ENCODE measurements at regions not wholly inside any gene's neighbourhood (a gene's known extent, or its start where the extent isn't known, plus 50 kb on each side); places are given as distances from the start of the nearest gene placed in this dataset.

DNA sequence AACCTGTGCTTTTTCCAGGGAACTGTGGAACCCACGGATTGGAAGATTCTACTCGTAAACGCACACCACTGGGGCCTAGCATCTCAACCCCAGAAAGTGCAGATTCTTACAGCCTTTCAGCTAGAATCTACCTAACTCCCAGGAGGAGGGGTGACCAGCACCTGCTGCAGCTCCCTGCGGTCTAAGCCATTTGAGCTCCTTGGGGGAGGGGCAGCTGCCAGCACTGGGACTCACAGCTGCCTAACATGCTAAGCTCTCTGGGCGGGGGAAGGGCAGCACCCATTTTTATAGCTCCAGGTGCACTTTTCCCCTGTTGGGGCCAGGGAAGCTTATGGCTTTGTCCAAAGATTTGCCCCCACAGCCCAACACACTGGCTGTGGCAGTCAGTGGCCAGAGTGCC is 595.7 kb upstream of the EPHA5 start:
- TF ChIP-seq, protein P1, sequence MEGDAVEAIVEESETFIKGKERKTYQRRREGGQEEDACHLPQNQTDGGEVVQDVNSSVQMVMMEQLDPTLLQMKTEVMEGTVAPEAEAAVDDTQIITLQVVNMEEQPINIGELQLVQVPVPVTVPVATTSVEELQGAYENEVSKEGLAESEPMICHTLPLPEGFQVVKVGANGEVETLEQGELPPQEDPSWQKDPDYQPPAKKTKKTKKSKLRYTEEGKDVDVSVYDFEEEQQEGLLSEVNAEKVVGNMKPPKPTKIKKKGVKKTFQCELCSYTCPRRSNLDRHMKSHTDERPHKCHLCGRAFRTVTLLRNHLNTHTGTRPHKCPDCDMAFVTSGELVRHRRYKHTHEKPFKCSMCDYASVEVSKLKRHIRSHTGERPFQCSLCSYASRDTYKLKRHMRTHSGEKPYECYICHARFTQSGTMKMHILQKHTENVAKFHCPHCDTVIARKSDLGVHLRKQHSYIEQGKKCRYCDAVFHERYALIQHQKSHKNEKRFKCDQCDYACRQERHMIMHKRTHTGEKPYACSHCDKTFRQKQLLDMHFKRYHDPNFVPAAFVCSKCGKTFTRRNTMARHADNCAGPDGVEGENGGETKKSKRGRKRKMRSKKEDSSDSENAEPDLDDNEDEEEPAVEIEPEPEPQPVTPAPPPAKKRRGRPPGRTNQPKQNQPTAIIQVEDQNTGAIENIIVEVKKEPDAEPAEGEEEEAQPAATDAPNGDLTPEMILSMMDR (IDR thresholded peaks at IDR 0.05): no peak
- no peak for TF ChIP-seq EP300 (IDR thresholded peaks at IDR 0.05; ENCODE audit: low read depth)
